Neural cell (in vitro differentiated cells): ENCODE measurements at regions not wholly inside any gene's neighbourhood (a gene's known extent, or its start where the extent isn't known, plus 50 kb on each side); places are given as distances from the start of the nearest gene placed in this dataset.

Experiments
- CTCF ChIP-seq: fragments of 450-650 bp; IDR thresholded peaks from 2 replicates; pipeline ENCODE4 v1.5.1; 2014; ENCODE audit warnings: antibody characterized with exemption, mild to moderate bottlenecking, moderate library complexity; ENCODE audit not compliant: poor library complexity, severe bottlenecking
- EP300 ChIP-seq: fragments of 450-650 bp; conservative IDR thresholded peaks from 2 replicates; pipeline ENCODE4 v1.6.1; 2014; ENCODE audit warnings: antibody characterized with exemption, mild to moderate bottlenecking, moderate library complexity; ENCODE audit not compliant: poor library complexity, severe bottlenecking
- EZH2 ChIP-seq: fragments of 200-600, 300-800 bp; shearing (Covaris generic), sonication (generic); IDR thresholded peaks from 2 replicates; pipeline ENCODE4 v1.6.1; 2014; ENCODE audit warnings: antibody characterized with exemption, low read length, borderline replicate concordance, mild to moderate bottlenecking; ENCODE audit not compliant: insufficient read depth, poor library complexity, severe bottlenecking
- MXI1 ChIP-seq: fragments of 450-650 bp; conservative IDR thresholded peaks from 2 replicates; pipeline ENCODE4 v1.6.1; 2014; ENCODE audit warnings: antibody characterized with exemption, mild to moderate bottlenecking; ENCODE audit not compliant: poor library complexity, severe bottlenecking
- POLR2AphosphoS5 ChIP-seq: IDR thresholded peaks from 2 replicates; pipeline ENCODE4 v1.6.1; 2012
- RAD21 ChIP-seq: fragments of 450-650 bp; conservative IDR thresholded peaks from 2 replicates; pipeline ENCODE4 v1.6.1; 2014; ENCODE audit warnings: antibody characterized with exemption, mild to moderate bottlenecking, moderate library complexity

- TF ChIP-seq CTCF: no peak
- no peak for TF ChIP-seq POLR2AphosphoS5
- no peak for TF ChIP-seq EP300
- no peak for TF ChIP-seq MXI1
- TF ChIP-seq EZH2: no peak
- TF ChIP-seq RAD21: no peak
Observed at GRCh38 chr19:28553005-28553404, 659.9 kb downstream of the UQCRFS1 start.
